ENCODE measurements at regions not wholly inside any gene's neighbourhood (a gene's known extent, or its start where the extent isn't known, plus 50 kb on each side); places are given as distances from the start of the nearest gene placed in this dataset.
"Not testable (repeated sequence)": the region's sequence is repeated elsewhere in the genome, so short reads cannot be mapped to it uniquely, and the experiment has no call there.

DNA sequence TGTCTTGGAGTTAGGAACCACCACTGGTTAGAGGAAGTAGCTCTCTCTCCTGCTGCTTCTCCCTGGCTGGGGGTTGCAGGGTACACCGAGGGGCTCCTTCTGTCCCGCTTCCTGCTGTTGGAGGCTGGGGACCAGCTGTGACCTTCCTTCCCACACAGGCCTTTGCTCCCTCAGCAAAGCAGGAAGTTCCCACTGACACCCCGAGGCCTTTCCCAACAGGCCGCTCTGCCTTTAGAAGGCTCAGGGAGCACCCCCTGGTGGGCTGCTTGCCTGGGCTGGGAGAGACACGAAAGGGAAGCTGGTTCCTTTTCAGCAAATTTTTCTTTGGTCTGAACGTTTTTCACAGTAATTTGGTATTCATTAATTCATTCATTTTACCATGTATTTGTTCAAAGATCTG is 527.9 kb upstream of the B3GAT1 start:
- H3K27me3 ChIP-seq (ENCODE audit: control insufficient read depth, insufficient read depth, low read length) = no peaks in the 10 kb centered on the region
- WGBS (ENCODE audit: insufficient coverage, insufficient read length) = no CpG with 5 or more reads among the region's 6 CpGs
- no peaks in the 10 kb centered on the region for H3K36me3 ChIP-seq (ENCODE audit: control insufficient read depth, insufficient read depth, low read length)
- no peak overlapping the region for H3K4me3 ChIP-seq (ENCODE audit: low read length)
- DNase-seq (ENCODE audit: low read depth, low spot score) = no peak
- no peak overlapping the region for H3K27ac ChIP-seq (ENCODE audit: low read length)
- H3K4me1 ChIP-seq (ENCODE audit: control insufficient read depth, insufficient read depth, low read length) = no peaks in the 10 kb centered on the region
- H3K9me3 ChIP-seq (ENCODE audit: control insufficient read depth, insufficient read depth, low read length) = no peaks in the 10 kb centered on the region

DNA sequence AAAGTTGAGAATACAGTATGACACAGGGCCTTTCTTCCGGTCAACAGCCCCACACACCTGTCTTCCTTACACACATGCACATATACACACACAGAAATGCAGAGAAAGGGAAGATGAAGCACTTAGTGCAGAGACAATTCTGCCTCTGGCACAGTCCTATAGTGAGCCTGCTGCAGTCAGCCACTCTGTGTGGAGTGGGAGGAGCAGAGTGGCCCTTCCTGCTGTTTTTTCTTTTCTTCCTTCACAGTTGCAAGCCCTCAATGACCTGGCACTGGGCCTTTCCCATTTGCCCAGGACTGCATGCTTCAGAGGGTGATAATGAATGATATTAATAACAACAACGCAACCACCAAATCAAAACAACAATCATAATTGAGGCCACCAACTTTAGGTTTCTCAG is 527.0 kb upstream of the B3GAT1 start:
- no peaks in the 10 kb centered on the region for H3K9me3 ChIP-seq (ENCODE audit: control insufficient read depth, insufficient read depth, low read length)
- H3K27ac ChIP-seq (ENCODE audit: low read length) = no peak overlapping the region
- H3K36me3 ChIP-seq (ENCODE audit: control insufficient read depth, insufficient read depth, low read length) = no peaks in the 10 kb centered on the region
- WGBS (ENCODE audit: insufficient coverage, insufficient read length) = no CpG with 5 or more reads among the region's 2 CpGs
- H3K27me3 ChIP-seq (ENCODE audit: control insufficient read depth, insufficient read depth, low read length) = no peaks in the 10 kb centered on the region
- DNase-seq (ENCODE audit: low read depth, low spot score) = no peak
- no peak overlapping the region for H3K4me3 ChIP-seq (ENCODE audit: low read length)
- no peaks in the 10 kb centered on the region for H3K4me1 ChIP-seq (ENCODE audit: control insufficient read depth, insufficient read depth, low read length)

DNA sequence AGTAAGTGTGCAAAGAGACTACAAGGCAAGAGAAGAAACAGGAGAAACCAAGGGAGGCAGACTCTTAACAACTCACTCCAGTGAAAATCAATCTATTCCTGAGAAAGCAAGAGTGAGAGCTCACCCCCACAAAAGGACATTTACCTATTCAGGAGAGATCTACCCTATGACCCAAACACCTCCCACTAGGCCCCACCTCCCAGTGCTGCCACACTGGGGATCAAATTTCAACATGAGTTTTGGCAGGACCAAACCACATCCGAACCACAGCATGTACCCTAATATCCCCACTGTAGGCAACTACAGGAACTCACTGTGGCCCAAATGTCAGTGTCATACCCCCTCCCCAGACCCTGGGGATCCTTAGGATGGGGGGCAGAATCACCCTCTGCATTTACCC is 526.2 kb upstream of the B3GAT1 start:
- H3K4me3 ChIP-seq (ENCODE audit: low read length) = no peak overlapping the region
- no peak for DNase-seq (ENCODE audit: low read depth, low spot score)
- WGBS (ENCODE audit: insufficient coverage, insufficient read length) = no CpG with 5 or more reads among the region's 1 CpG
- no peak overlapping the region for H3K27ac ChIP-seq (ENCODE audit: low read length)
- H3K27me3 ChIP-seq (ENCODE audit: control insufficient read depth, insufficient read depth, low read length) = no peaks in the 10 kb centered on the region
- no peaks in the 10 kb centered on the region for H3K4me1 ChIP-seq (ENCODE audit: control insufficient read depth, insufficient read depth, low read length)
- H3K9me3 ChIP-seq (ENCODE audit: control insufficient read depth, insufficient read depth, low read length) = no peaks in the 10 kb centered on the region
- H3K36me3 ChIP-seq (ENCODE audit: control insufficient read depth, insufficient read depth, low read length) = no peaks in the 10 kb centered on the region

DNA sequence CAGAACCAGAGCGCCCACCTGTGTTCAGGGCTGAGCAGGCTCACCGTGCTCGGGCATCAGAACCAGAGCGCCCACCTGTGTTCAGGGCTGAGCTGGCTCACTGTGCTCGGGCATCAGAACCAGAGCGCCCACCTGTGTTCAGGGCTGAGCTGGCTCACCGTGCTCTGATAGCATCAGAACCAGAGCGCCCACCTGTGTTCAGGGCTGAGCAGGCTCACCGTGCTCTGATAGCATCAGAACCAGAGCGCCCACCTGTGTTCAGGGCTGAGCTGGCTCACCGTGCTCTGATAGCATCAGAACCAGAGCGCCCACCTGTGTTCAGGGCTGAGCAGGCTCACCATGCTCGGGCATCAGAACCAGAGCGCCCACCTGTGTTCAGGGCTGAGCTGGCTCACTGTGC is 525.2 kb upstream of the B3GAT1 start:
- H3K27ac ChIP-seq (ENCODE audit: low read length); H3K4me3 ChIP-seq (ENCODE audit: low read length); H3K9me3 ChIP-seq (ENCODE audit: control insufficient read depth, insufficient read depth, low read length); H3K27me3 ChIP-seq (ENCODE audit: control insufficient read depth, insufficient read depth, low read length); H3K36me3 ChIP-seq (ENCODE audit: control insufficient read depth, insufficient read depth, low read length); DNase-seq (ENCODE audit: low read depth, low spot score); H3K4me1 ChIP-seq (ENCODE audit: control insufficient read depth, insufficient read depth, low read length): not testable (repeated sequence)
- WGBS (ENCODE audit: insufficient coverage, insufficient read length) = no CpG with 5 or more reads among the region's 14 CpGs

DNA sequence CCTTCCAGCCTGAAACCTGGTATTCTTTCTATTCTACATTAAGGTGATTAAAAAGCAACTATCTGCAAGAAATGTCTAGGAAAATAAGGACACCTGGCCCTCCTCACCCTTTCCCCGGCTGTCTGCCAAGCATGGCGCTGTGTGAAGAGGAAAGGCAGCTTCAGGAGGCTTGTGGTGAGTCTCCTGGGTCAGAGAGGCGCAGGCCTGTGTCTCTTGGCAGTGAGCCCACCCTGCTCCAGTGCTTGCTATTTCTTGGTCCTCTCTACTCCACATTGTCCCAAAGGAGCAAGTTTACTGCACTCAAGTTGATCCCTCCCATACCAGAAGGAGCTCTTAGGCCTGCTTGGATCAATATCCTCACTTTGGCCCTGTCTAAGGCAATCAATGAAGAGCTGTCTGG is 520.7 kb upstream of the B3GAT1 start:
- Histone ChIP-seq H3K27me3 (ENCODE audit: control insufficient read depth, insufficient read depth, low read length) (no peaks in the 10 kb centered on the region), H3K27ac (ENCODE audit: low read length) (no peak overlapping the region), H3K9me3 (ENCODE audit: control insufficient read depth, insufficient read depth, low read length) (no peaks in the 10 kb centered on the region), H3K4me1 (ENCODE audit: control insufficient read depth, insufficient read depth, low read length) (no peaks in the 10 kb centered on the region), H3K36me3 (ENCODE audit: control insufficient read depth, insufficient read depth, low read length) (no peaks in the 10 kb centered on the region), H3K4me3 (ENCODE audit: low read length) (no peak overlapping the region)
- WGBS (ENCODE audit: insufficient coverage, insufficient read length) = no CpG with 5 or more reads among the region's 3 CpGs
- no peak for DNase-seq (ENCODE audit: low read depth, low spot score)

DNA sequence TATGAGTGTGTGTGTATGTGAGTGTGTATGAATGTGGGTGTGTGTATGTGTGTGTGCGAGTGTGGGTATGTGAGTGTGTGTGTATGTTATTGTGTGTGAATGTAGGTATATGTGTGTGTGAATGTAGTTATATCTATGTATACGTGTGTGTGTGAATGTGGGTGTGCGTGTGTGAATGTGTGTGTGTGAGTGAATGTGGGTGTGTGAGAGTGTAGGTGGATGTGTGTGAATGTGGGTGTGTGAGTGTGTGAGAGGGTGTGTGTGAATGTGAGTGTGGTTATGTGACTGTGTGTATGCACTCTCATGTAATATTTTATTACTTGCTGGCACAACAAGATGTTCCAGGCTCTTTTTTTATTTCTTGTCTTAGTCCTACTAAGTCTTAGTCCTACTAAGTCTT is 513.4 kb upstream of the B3GAT1 start:
- Histone ChIP-seq H3K36me3 (ENCODE audit: control insufficient read depth, insufficient read depth, low read length) (no peaks in the 10 kb centered on the region), H3K27me3 (ENCODE audit: control insufficient read depth, insufficient read depth, low read length) (no peaks in the 10 kb centered on the region), H3K27ac (ENCODE audit: low read length) (no peak overlapping the region), H3K4me1 (ENCODE audit: control insufficient read depth, insufficient read depth, low read length) (no peaks in the 10 kb centered on the region), H3K9me3 (ENCODE audit: control insufficient read depth, insufficient read depth, low read length) (no peaks in the 10 kb centered on the region), H3K4me3 (ENCODE audit: low read length) (no peak overlapping the region)
- 100% methylated on average over 3 of the region's 3 CpGs for WGBS (ENCODE audit: insufficient coverage, insufficient read length)
- DNase-seq (ENCODE audit: low read depth, low spot score) = no peak

DNA sequence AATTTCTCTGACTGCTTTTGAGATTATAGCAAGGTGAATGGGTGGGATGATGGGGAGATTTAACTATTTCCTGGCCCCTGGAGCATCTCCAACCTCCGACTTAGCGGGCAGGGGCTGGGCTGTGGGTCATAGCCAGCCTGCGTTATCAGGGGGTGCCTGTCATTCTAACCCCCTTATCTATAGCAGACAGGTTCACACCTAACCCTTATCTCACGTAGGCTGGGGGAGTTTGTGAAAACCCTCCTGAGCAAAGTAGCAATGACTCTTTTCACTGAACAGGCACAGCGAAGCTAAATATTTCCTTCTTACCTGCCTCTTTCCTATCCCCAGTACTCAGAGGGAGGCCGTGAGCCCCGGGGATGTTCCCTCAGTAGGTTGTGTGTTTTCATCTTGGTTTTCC is 511.4 kb upstream of the B3GAT1 start:
- Histone ChIP-seq H3K4me1 (ENCODE audit: control insufficient read depth, insufficient read depth, low read length) (no peaks in the 10 kb centered on the region), H3K27me3 (ENCODE audit: control insufficient read depth, insufficient read depth, low read length) (no peaks in the 10 kb centered on the region), H3K4me3 (ENCODE audit: low read length) (no peak overlapping the region), H3K27ac (ENCODE audit: low read length) (no peak overlapping the region), H3K9me3 (ENCODE audit: control insufficient read depth, insufficient read depth, low read length) (no peaks in the 10 kb centered on the region), H3K36me3 (ENCODE audit: control insufficient read depth, insufficient read depth, low read length) (no peaks in the 10 kb centered on the region)
- no peak for DNase-seq (ENCODE audit: low read depth, low spot score)
- no CpG with 5 or more reads among the region's 7 CpGs for WGBS (ENCODE audit: insufficient coverage, insufficient read length)

DNA sequence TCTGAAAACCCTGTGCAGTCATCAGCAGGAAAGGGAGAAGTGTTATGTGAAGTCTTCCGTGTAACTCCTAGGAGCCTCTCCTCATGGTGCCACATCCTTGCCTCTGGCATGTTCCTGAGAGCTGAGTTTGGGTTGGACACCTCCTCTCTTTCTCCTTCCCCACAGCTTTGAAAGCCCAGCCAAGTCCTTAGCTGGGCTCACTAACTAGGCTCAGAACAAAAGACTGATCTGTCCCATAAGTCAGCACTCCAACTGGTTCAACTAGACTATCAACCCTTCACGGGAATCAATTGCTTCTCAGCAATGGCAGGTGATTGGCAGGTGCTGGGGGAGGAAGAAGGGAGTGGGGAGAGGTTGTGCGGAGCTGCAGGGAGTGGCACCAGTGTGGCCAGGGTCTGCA is 509.9 kb upstream of the B3GAT1 start:
- Histone ChIP-seq H3K4me3 (ENCODE audit: low read length) (no peak overlapping the region), H3K27me3 (ENCODE audit: control insufficient read depth, insufficient read depth, low read length) (no peaks in the 10 kb centered on the region), H3K9me3 (ENCODE audit: control insufficient read depth, insufficient read depth, low read length) (no peaks in the 10 kb centered on the region), H3K36me3 (ENCODE audit: control insufficient read depth, insufficient read depth, low read length) (no peaks in the 10 kb centered on the region), H3K27ac (ENCODE audit: low read length) (no peak overlapping the region), H3K4me1 (ENCODE audit: control insufficient read depth, insufficient read depth, low read length) (no peaks in the 10 kb centered on the region)
- DNase-seq (ENCODE audit: low read depth, low spot score) = no peak
- WGBS (ENCODE audit: insufficient coverage, insufficient read length) = no CpG with 5 or more reads among the region's 3 CpGs

DNA sequence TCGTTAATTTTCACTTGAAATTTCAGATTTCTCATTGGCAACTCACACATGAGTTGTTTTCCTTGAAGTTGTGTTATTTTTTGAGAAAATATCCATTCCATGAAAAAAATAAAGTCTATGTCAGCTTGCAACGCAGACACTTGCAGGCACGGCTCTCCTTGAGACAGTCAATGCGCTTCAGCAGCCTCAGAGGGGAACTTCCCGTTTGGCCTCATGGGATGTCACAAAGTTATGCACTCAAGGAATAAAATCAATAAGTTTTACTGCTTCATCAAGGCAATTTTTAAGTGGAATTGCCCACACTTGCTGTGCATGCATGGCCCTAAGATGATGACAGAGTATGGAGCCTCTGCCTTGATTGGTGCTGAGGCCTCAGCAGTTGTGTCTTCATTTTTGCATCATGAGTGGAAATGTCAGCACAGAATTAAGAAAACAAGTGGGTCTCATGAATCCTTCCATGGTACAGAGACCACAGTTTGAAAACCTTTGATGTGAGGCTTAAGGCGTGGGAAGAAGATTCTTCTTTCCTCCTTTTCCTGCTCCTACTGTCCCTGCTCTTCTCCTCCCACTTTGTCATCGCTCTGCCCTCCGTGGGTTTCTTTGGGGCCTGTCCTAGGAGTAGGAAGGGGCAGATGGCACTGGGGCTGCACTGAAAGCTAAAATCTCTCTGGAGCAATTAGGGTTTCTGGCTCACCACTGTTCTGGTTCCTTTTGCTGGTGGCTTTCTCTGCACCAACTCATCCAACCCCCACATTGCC is 509.0 kb upstream of the B3GAT1 start:
- no peak for DNase-seq (ENCODE audit: low read depth, low spot score)

DNA sequence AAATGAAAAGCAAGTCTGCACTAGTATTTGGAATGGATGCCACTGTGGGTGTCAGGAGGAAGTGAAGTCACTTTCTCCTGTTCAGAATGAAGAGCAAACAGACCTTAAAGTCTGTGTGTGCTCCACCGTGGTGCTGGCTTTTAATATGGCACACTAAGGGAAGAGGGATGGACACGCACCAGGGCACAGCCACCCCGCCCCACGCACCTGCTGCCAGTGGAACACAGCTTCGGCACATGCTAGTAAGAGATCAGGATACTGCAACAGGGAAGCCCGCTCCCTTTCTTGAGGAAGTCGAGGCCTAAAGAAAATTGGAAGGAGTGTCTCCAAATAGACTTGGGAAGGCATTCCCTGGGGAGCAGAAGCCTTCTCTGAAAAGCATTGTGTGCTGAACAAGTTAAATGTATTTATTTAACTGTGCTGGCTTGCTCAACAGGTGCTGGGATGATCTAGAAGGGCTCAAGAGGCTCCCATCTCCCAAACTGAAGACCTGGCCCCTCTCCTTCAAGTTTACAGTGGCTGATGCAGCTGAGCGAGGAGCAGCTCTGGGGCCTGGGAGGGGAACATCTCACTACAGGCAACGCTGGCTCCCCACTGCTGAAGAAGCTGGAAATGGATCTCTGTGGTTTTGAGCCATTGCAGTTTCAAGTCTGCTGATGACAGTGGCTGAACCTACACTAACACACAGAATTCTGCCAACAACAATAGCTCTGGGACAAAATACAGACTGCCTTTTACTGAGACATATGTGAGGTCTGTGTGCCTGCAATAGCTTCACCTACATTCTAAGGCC is 504.6 kb upstream of the B3GAT1 start:
- H3K27me3 ChIP-seq (ENCODE audit: control insufficient read depth, insufficient read depth, low read length) = no peaks in the 10 kb centered on the region
- H3K36me3 ChIP-seq (ENCODE audit: control insufficient read depth, insufficient read depth, low read length) = no peaks in the 10 kb centered on the region
- H3K4me1 ChIP-seq (ENCODE audit: control insufficient read depth, insufficient read depth, low read length) = 0 out of 2 replicates have a peak, but pooled peaks cover 1% of the 10 kb centered on the region
- WGBS (ENCODE audit: insufficient coverage, insufficient read length) = no CpG with 5 or more reads among the region's 9 CpGs
- no peak overlapping the region for H3K27ac ChIP-seq (ENCODE audit: low read length)
- no peaks in the 10 kb centered on the region for H3K9me3 ChIP-seq (ENCODE audit: control insufficient read depth, insufficient read depth, low read length)
- H3K4me3 ChIP-seq (ENCODE audit: low read length) = no peak overlapping the region
- no peak for DNase-seq (ENCODE audit: low read depth, low spot score)

More for the DNA sequence above, 509.0 kb upstream of the B3GAT1 start:
- Histone ChIP-seq H3K4me3 (ENCODE audit: low read length) (no peak overlapping the region), H3K27me3 (ENCODE audit: control insufficient read depth, insufficient read depth, low read length) (no peaks in the 10 kb centered on the region), H3K27ac (ENCODE audit: low read length) (no peak overlapping the region), H3K4me1 (ENCODE audit: control insufficient read depth, insufficient read depth, low read length) (no peaks in the 10 kb centered on the region), H3K36me3 (ENCODE audit: control insufficient read depth, insufficient read depth, low read length) (no peaks in the 10 kb centered on the region), H3K9me3 (ENCODE audit: control insufficient read depth, insufficient read depth, low read length) (no peaks in the 10 kb centered on the region)
- no CpG with 5 or more reads among the region's 8 CpGs for WGBS (ENCODE audit: insufficient coverage, insufficient read length)

Measured in iPS DF 6.9 (cell line).